IPS DF 4.7 (cell line): ENCODE measurements at regions not wholly inside any gene's neighbourhood (a gene's known extent, or its start where the extent isn't known, plus 50 kb on each side); places are given as distances from the start of the nearest gene placed in this dataset.

Experiments used
- DNase-seq: peaks from one replicate; pipeline ENCODE4 v3.0.0-alpha.2; 2013; ENCODE audit warnings: low spot score; ENCODE audit errors: extremely low read depth

- no peak for DNase-seq
Measured at GRCh38 chr1:88276163-88276562, 407.9 kb upstream of the PKN2 start.

- DNase-seq, result no peak
Measured at GRCh38 chr1:88284066-88284465, 400.0 kb upstream of the PKN2 start.

DNA sequence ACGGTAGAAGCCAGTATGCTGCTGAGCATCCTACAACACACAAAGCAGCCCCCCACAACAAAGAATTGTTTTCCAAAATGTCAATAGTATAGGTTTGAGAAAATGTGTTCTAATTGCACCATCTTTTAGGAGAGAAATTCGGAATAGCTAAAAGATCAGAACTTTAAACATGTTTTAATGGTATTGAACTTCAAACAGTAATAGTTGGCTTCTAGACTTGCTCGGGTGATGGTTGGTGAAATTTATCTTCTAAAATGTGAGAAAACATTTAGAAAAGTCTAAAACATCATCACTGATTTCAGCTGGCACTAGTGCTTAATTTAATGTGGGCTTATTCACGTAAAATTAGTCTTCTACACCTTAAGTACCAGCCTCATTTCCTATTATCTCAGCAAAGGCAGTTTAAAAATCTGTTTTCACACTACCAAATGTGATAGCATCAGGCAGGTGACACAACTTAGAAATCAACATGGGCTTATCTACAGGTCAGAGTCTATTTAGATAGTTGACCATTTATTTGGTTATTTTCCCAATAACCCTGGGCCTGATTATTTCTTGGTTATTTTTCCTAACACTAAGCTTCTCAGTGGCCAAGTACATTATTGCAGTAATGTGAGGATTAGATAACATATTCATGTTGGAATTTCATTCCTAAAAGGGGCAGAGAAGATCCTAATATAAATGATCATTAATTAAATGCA lies 399.3 kb upstream of the PKN2 start:
- DNase-seq, result no peak

DNA sequence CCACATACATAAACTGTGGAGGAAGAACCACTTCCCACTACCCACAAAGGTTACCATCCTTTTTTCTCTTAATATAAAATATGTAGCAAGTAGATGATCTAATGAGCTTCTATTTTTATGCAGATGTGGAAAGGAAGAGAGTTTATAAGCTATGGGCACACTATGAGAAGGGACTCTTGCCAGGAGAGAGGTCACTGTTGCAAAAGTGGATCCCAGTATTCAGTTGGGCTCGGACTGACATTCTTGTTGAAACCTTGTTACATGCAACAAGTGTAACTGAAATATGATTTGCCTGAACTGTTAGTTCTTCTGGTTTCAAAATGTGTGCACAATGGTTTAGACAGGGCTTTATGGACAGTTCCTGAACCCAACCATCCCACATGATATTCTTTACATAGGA lies 397.4 kb upstream of the PKN2 start:
- no peak for DNase-seq

DNA sequence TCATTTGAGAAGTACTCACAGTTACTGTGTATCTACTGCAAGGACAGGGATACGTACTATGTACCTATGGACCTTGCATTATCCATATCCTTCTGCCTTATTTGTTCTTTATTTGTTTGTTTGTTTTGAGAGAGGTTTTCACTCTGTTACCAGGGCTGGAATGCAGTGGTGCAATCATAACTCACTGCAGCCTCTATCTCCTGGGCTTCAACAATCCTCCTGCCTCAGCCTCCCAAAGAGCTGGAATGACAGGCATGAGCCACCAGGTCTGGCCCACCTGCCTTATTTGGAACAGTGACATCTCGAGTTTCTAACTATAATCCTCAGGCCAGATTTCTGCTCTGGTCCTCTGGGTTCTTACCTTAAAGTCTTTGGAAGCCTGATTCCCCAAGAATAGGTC lies 395.5 kb upstream of the PKN2 start:
- DNase-seq, result no peak

DNA sequence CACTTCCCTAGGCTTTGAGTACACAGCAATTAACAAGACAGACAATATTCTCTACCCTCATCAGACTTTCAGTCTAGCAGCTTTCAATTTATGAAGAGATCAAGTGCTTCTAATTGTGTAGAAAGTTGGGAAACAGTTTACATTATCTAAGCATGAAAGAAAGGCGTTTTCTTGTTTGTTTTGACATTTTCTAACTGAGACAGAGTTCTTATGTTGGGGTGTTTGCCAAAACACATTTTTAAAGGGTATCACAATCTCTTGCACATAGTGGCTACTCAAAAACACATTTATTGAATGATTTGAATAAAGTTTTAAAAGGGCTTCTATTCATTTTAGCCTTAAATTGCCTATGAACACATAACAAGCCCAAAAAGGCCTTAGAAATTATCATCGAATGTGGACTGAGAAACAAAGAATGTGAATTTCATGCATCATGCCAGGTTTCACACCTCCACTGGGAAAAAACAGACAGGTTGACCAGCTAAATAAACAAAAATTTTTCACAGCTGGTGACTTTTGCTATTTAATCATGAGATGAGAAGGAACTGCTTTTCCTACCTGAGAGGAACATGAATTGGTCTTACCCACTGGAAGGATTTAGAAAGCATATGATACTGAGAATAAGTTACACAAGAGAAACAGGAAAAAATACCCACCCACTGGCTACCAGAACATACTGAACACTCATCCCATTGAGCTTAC lies 394.5 kb upstream of the PKN2 start:
- DNase-seq, result no peak

- DNase-seq, result no peak
Measured at GRCh38 chr1:88291611-88292354, 392.3 kb upstream of the PKN2 start.

DNA sequence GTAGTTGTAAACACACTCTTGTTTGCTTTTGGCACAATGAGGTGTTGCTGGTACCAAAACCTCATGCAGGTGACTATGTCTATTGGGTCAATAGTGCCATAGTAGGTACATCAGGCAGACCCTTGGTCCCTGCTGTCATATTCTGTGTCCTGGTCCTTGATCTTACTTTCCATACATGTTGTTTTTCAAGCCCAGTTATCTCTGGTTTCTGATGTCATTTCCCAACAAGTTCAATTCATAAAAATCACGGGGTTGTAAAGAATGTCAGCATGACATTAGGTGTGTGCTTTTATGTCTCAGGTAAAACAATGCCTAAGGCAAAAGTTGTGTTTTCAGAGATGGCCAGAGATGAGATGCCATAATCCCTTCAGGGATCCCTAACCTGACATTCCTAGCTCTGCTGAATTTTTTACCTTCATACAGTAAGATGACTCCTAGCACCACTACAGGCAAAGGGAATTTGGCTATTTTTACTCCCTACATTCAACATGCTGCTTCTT lies 390.3 kb upstream of the PKN2 start:
- DNase-seq, result no peak

DNA sequence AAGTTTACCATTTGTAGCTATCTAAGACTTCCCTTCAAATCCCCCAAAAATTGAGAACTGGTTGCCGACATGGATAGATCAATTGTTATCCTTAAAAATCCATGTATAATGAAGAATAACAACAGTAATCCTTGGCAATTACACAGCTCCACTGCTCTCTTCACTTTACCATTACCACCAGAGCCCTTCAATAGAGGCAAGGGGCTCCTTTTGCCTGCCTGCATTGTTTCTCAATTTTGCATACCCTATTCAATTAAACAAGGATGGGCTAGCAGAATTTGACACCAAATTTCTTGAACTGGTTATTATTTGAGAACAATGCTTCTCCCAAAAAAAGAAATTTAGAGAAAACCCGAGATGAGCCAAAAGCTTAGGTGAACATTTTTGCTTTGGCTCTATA lies 387.8 kb upstream of the PKN2 start:
- no peak for DNase-seq

DNA sequence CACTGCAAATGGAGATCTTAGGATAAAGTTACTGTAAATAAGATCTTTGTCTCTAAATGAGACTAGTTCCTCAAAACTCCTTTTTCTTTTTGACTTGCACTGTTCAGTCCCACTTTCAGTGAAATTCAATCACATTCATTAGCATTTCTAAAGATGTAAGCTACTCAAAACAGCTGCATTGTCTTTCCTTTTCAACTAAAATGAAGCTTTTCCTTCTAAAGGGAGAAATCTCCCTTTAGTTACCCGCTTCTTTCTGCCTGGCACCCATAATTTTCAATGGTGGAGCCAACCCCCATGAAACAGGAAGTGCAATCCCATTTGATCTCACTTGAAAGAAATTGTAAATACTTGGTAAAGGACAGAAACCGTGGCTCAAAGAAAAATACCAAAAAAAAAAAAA lies 387.4 kb upstream of the PKN2 start:
- no peak for DNase-seq

DNA sequence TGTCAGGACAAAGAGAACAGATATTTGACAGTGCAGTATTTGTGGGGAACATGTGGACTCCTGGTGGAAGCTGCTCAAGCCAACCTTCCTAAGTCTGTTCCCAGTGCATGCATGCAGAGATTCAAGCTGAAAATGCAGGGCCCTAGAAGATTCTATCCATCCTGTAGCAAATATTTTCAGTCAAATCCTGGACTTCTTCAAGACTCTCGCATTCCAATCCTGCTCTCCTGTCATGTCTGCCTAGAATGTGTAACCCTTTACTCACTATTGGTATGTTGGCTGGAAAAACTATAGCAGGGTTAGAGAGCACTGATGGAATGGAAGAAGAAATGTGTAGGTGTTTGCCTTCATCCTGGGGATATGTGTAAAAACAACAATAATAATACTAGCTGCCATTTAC lies 385.6 kb upstream of the PKN2 start:
- no peak for DNase-seq

GRCh38 chr1:88300752-88301263 lies 383.3 kb upstream of the PKN2 start:
- DNase-seq, result no peak

GRCh38 chr1:88302843-88303486 lies 381.1 kb upstream of the PKN2 start:
- no peak for DNase-seq

GRCh38 chr1:88311265-88311664 lies 372.8 kb upstream of the PKN2 start:
- no peak for DNase-seq

GRCh38 chr1:88311907-88312306 lies 372.2 kb upstream of the PKN2 start:
- DNase-seq, result no peak

DNA sequence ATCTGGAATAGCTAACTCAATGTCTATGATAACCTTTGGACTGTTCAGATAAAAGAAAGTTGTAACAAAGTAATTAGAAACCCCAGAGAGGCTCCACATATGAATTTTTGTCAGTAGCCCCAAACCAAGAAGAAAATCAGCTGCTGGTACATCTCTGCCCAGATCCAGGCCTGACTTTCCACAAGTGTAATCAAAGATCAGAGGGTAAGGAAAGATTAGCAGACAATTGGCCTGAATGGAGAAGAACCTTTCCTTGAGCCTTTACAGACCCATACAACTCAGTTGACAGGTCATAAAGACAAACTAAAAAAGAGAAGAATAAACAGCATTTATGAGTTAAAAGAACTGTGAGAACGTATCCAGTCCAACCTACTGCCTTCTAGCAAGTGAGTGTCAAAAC lies 366.7 kb upstream of the PKN2 start:
- DNase-seq, result no peak

- no peak for DNase-seq
Measured at GRCh38 chr1:88318740-88319139, 365.3 kb upstream of the PKN2 start.

DNA sequence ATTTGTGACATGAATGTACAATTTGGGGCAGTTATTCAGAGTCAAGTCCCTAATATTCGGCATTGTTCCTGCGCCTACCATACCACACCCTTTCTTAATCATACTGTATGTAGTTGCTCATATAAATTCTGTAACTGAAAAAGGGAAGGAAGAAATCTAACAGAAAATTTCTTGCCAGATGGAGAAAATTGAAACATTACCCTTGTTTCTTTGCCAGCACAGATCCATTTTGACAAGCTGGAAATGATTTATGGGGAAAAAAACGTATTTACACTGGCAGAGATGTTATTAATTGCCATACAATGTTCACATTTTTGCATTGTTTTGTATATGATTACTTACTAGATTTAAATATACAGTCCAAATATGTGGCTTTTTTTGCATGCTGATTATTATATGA lies 363.8 kb upstream of the PKN2 start:
- no peak for DNase-seq

DNA sequence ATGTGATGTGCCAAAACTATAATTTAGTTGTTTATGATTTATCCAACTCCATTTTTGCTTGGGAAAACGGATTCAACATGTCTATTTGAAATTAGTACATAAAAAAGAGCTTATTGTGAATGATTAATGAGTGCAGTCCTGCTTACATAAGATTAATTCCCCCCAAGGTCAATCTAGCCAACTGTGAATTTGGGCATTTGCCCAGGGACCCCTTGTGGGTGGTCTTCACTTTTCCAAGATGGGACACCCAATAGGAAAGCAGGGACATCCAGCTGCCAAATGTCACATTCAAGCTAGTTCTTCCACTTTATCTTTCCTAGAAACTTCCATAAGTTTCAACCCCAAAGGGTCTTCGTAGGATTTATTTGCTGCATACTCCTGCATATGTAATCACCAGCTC lies 362.4 kb upstream of the PKN2 start:
- DNase-seq, result no peak

- no peak for DNase-seq
Measured at GRCh38 chr1:88324899-88325298, 359.2 kb upstream of the PKN2 start.

DNA sequence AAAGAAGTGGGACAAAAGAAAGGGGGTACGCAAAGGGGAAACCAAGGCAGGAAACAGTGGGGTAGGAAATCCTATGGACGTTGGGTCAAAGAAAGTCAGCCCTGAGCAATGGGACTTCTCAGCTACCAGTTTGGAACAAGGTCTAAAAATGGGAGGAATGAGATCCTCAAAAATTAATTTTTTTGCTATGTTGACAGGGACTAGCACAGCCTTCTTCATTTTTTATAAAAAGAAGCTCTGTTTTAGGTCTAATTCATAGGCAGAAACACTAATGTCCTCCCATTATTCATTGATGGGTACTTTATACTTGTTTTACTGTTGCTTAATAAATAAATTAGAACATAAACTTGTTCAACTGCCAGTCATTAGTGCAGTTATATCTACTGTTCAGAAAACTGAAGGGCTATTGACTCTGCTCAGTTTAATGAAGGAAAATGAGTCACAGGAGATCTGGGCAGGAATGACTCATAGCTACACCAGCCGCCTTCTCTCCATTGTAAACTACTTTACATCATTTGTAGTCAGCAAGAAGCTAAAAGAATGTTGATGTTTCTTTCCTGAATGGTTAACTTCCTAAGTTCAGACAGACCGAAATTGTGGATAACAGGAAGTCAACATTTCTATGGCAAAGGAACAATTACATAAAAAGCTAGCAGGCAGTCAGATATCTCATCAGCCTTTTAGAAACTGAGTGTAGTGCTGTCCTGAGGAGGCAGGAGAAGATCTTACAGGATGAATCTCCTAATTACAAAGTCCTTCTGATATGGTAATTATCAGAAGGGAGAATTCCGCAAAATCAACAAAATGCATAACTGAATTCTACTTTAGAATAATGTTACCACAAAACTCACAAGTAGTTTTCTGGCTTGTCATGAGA lies 356.4 kb upstream of the PKN2 start:
- no peak for DNase-seq
